ENCODE measurements at regions not wholly inside any gene's neighbourhood (a gene's known extent, or its start where the extent isn't known, plus 50 kb on each side); places are given as distances from the start of the nearest gene placed in this dataset.
A peak's percentile ranks its signal among the peaks of the same experiment; 100 is the strongest.

DNA sequence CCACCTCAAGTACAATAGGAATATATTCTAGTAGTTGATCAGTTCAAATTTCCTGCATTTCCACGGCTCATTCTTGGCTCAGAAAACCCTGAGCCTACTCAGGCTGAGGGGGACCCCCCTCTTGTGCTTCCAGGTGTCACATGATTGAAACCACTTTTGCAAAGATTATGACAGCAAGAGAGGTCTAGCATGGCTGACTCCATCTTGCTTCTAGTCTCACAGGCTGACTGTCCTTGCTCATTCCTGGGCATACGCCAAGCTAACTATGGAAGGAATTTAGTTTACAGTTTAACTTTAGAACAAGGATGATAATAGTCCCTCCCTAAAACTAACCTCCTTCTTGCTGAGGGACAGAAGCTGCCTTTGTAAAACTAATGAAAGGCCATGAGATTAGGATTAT, 154.1 kb downstream of the SNX18 start:
- no peak for DNase-seq

DNA sequence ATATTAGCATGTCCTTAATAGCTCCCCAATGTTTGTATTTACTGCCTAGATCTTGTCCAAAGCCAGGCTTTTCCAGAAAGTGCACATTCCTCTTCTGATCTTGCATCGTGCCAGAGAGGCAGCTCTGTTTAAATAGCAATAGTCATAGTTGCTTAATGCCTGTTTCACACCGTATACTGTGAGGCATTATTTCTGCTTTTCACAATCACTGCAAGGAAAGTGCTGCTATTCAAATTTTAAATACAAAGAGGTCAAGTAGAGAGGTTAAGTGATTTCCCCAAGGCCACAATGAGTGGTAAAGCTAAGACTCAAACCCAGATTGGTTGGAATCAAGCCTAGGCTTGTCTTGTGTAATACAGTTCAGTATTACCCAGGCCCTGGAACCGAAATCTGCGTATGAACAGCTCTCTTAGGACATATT, 153.6 kb downstream of the SNX18 start:
- DNase-seq: peak; percentile 9

- no peak for DNase-seq
Observed at GRCh38 chr5:54670281-54670680, 152.7 kb downstream of the SNX18 start.

DNA sequence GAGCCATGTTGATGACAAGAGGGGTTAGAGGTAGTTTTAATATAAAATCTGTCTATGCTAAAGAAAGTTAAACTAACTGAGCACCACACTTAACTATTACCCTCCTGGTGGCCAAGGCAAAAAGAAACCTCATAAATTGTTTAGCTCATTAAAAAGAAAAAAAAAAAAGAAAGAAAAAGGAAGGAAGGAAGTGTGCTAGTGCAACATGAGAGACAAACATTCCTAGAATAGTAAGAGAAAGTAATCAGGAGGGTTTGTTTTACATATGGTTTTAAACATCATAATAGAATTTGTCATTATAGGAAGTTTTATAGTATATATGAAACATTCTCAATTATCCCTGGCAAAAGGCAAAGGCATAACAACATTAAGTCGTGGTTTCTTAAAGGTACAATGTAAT, 152.3 kb downstream of the SNX18 start:
- no peak for DNase-seq

DNA sequence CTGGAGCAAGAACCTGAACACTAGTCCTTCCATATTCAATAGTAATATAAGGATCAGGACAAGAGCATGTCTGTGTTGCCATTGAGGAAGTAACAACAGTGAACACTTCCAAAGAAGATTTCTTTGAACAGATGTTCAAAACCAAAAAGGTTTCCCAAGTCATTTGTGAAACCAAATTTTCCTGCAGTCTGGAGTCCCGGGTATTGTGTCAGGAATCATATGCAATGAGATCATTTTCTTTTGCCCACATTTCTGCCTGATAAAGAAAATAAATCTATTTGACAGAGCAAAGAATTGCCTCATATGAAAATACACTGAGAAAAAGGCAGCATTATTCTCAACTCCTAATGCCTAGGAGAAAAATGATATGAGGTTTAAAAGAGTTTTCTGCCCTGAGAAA, 151.7 kb downstream of the SNX18 start:
- DNase-seq: no peak

- no peak for DNase-seq
Observed at GRCh38 chr5:54668096-54668495, 150.5 kb downstream of the SNX18 start.

DNA sequence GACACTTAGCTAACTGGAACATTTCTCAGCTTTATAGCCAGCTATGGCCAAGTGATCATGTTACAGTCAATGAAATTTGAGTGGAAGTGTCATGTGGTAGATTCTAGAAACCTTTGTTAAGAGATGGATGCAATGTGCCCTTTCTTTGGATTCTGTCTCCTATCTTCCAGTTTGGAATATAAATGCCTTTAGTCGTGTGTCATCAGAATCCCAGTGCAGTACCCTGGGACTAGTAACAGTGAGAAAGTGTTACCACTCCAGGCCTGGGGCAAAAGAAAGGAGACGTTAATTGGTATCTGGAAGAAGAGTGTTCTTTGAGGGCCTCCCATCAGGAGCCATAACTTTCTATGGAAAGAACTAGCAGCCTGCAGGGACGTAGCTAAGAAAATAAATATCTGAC, 149.6 kb downstream of the SNX18 start:
- DNase-seq: no peak

GRCh38 chr5:54663866-54664265, 146.3 kb downstream of the SNX18 start:
- no peak for DNase-seq

DNA sequence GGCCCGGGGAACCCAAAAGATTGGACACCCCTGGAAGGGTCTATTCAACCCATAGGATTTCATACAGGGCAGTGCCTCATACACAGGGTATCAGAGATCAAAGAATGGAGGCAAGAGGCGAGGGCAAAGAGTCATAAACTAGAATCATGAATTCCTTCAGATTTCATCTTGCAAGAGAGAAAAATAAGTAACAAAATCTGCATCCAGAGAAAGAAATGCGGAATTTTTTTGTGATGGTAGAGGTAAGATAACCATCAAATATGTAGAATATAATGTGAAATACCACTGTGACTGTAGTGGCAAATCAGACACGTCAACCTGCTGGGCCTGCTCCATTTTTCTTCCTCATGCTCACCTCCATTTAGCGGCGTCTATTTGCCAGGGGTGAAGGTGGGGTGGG, 143.6 kb downstream of the SNX18 start:
- no peak for DNase-seq

GRCh38 chr5:54659700-54660131, 142.2 kb downstream of the SNX18 start:
- DNase-seq: no peak

GRCh38 chr5:54658010-54658409, 140.5 kb downstream of the SNX18 start:
- DNase-seq: no peak

- no peak for DNase-seq
Observed at GRCh38 chr5:54656261-54656728, 138.7 kb downstream of the SNX18 start.

- no peak for DNase-seq
Observed at GRCh38 chr5:54655761-54656160, 138.2 kb downstream of the SNX18 start.

GRCh38 chr5:54655266-54655665, 137.7 kb downstream of the SNX18 start:
- DNase-seq: no peak

- no peak for DNase-seq
Observed at GRCh38 chr5:54653956-54654614, 136.5 kb downstream of the SNX18 start.

DNA sequence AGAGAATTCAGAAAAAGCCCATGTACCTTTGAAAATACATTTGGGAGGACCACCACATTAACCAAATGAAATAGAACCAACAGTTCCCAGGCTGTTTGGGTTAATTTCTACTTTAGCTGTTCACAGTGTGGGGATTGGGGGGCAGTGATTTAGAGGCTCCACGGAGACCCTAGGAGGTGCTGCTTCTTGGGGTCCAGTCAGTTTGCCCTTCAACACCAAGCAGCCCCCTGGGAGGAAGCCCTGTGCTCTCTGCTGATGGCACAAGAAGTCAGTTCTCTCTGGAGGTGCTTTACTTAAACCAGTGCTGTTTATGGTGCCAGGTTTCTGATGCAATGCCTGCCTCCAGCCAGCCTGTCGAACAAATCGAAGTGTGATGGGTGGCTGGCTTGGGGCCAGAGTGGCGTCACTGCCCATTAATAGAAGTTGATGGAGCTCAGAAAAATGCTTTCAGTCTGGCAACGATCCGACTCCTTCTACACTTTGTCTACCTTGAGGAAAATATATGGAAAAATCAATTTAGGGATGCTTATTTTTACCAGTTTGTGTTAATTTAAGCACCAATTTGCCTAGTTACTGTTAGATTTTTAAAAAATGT, 134.0 kb downstream of the SNX18 start:
- DNase-seq: no peak

- DNase-seq: no peak
Observed at GRCh38 chr5:54649041-54649504, 131.5 kb downstream of the SNX18 start.

- DNase-seq: peak; percentile 72
Observed at GRCh38 chr5:54646356-54647101, 129.0 kb downstream of the SNX18 start.

GRCh38 chr5:54645882-54646355, 128.4 kb downstream of the SNX18 start:
- DNase-seq: no peak

GRCh38 chr5:54644226-54644625, 126.7 kb downstream of the SNX18 start:
- DNase-seq: no peak

DNA sequence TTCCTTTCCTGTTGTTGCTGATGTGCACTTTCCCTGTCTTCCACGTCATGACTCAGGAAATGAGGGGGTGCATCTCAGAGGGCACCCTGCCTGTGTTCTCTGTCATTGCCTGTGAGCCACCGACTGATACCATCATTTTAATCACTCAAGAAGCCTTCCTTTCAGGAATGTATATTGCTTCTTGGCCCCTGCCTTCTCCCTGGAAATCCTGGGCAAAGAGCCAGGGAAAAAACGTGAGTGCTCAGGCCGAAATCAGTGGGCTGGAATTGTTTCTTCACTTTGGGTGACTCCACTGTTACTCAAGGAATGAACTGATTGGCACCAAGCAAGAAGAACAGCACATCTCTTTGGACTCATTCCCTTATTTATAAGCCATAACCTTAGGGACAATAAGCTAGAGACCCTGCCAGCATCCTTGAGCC, 126.1 kb downstream of the SNX18 start:
- DNase-seq: no peak

- DNase-seq: no peak
Observed at GRCh38 chr5:54639621-54640020, 122.1 kb downstream of the SNX18 start.

GRCh38 chr5:54638106-54638505, 120.5 kb downstream of the SNX18 start:
- DNase-seq: peak; percentile 43

- DNase-seq: no peak
Observed at GRCh38 chr5:54637654-54638053, 120.1 kb downstream of the SNX18 start.
